SK-N-SH (cell line): ENCODE measurements at regions not wholly inside any gene's neighbourhood (a gene's known extent, or its start where the extent isn't known, plus 50 kb on each side); places are given as distances from the start of the nearest gene placed in this dataset.

Experiments
- CTCF ChIA-PET: fragments of 300-600, 350-600 bp; formaldehyde crosslinking; extraction: SDS; loops from one replicate; lab custom pipeline; 2021; lab: Yijun Ruan, JAX
- POLR2A ChIA-PET: fragments of 350-600 bp; sonication (Branson Sonifier 250); formaldehyde crosslinking; extraction: SDS; loops from one replicate; lab custom pipeline; 2020; ENCODE audit warnings: antibody characterized with exemption, inconsistent platforms; lab: Yijun Ruan, JAX
- DNase-seq: peaks from one replicate; pipeline ENCODE4 v3.0.0; 2012
- H2AFZ ChIP-seq: fragments of 200-600 bp; sonication (generic); 2 replicates; pipeline ENCODE4 v1.8.1; 2016; ENCODE audit warnings: antibody characterized with exemption, mild to moderate bottlenecking, low read depth
- H3F3A ChIP-seq: fragments of 200-600 bp; sonication (generic); replicated peaks from 2 replicates; pipeline ENCODE3; 2016; ENCODE audit warnings: antibody characterized with exemption, mild to moderate bottlenecking; ENCODE audit not compliant: insufficient read depth
- H3K27ac ChIP-seq, 2 experiments: fragments of 200-500 bp in 1 of 2; fragments of 200-600 bp in 1 of 2; sonication (Bioruptor generic) in 1 of 2; sonication (generic), shearing (Covaris generic) in 1 of 2; 2 replicates each; pipeline versions ENCODE4 v1.5.1 to v1.6.1; 2014 to 2016; ENCODE audit warnings: low read depth in 2 of 2, inconsistent platforms in 1 of 2, low read length in 1 of 2, mild to moderate bottlenecking in 1 of 2, mixed read lengths in 1 of 2
- H3K27me3 ChIP-seq: fragments of 200-600 bp; sonication (generic), shearing (Covaris generic); 2 replicates; pipeline ENCODE4 v1.6.1; 2016; ENCODE audit warnings: mixed run types; ENCODE audit not compliant: insufficient read depth
- H3K36me3 ChIP-seq, 2 experiments: fragments of 200-500 bp in 1 of 2; fragments of 200-600 bp in 1 of 2; sonication (Bioruptor generic) in 1 of 2; sonication (generic) in 1 of 2; replicated peaks in 1 of 2; 2 replicates each; pipeline versions ENCODE3 to v1.5.1; 2014 to 2016; ENCODE audit warnings: low read length in 1 of 2, mild to moderate bottlenecking in 1 of 2; ENCODE audit not compliant: insufficient read depth in 2 of 2, control insufficient read depth in 1 of 2
- H3K4me1 ChIP-seq, 2 experiments: fragments of 200-500 bp in 1 of 2; fragments of 200-600 bp in 1 of 2; sonication (Bioruptor generic) in 1 of 2; sonication (generic), shearing (Covaris generic) in 1 of 2; 2 replicates each; pipeline versions ENCODE4 v1.5.1 to v1.6.1; 2014 to 2016; ENCODE audit warnings: low read depth in 1 of 2, low read length in 1 of 2, mixed run types in 1 of 2; ENCODE audit not compliant: insufficient read depth in 2 of 2, control insufficient read depth in 1 of 2
- H3K4me2 ChIP-seq: fragments of 200-600 bp; sonication (generic), shearing (Covaris generic); 2 replicates; pipeline ENCODE4 v1.6.1; 2017; ENCODE audit warnings: mixed run types
- H3K4me3 ChIP-seq, 2 experiments: fragments of 200-500 bp in 1 of 2; fragments of 200-600 bp in 1 of 2; sonication (Bioruptor generic) in 1 of 2; sonication (generic), shearing (Covaris generic) in 1 of 2; 2 replicates each; pipeline versions ENCODE4 v1.5.1 to v1.8.1; 2014 to 2016; ENCODE audit warnings: low read depth in 2 of 2, inconsistent platforms in 1 of 2, low read length in 1 of 2, mild to moderate bottlenecking in 1 of 2, mixed read lengths in 1 of 2, moderate library complexity in 1 of 2
- H3K79me2 ChIP-seq: fragments of 200-600 bp; sonication (generic); 2 replicates; pipeline ENCODE4 v1.8.1; 2017; ENCODE audit warnings: mild to moderate bottlenecking; ENCODE audit not compliant: insufficient read depth
- H3K9ac ChIP-seq: fragments of 200-600 bp; sonication (generic); 2 replicates; pipeline ENCODE4 v1.6.1; 2017; ENCODE audit warnings: mixed run types
- H3K9me2 ChIP-seq: fragments of 200-600 bp; sonication (generic); 2 replicates; pipeline ENCODE4 v1.6.1; 2017; ENCODE audit warnings: mixed run types
- H3K9me3 ChIP-seq: fragments of 200-600 bp; sonication (generic); 2 replicates; pipeline ENCODE4 v1.6.1; 2017; ENCODE audit warnings: mixed run types, mild to moderate bottlenecking, moderate library complexity
- H4K20me1 ChIP-seq: fragments of 200-600 bp; sonication (generic); 2 replicates; pipeline ENCODE4 v1.6.1; 2017; ENCODE audit warnings: mild to moderate bottlenecking, mixed run types; ENCODE audit not compliant: insufficient read depth
- CHD2 ChIP-seq: fragments of 150-350 bp; IDR thresholded peaks from 2 replicates; pipeline ENCODE4 v1.6.1; 2018; ENCODE audit warnings: low read length; ENCODE audit not compliant: partially characterized antibody
- ELF1 ChIP-seq: IDR thresholded peaks from 2 replicates; pipeline ENCODE4 v1.4.0; 2012
- EP300 ChIP-seq, 2 experiments: IDR thresholded peaks; 2 replicates each; pipeline versions ENCODE4 v1.4.0 to v1.6.1; 2012; ENCODE audit warnings: borderline replicate concordance in 1 of 2, low read depth in 1 of 2, low read length in 1 of 2
- EZH2phosphoT487 ChIP-seq: fragments of 200-600 bp; sonication (generic); IDR thresholded peaks from 2 replicates; pipeline ENCODE4 v1.6.1; 2017; ENCODE audit warnings: low read depth, mixed run types, mild to moderate bottlenecking, antibody characterized with exemption, moderate library complexity, borderline replicate concordance
- FOSL2 ChIP-seq: IDR thresholded peaks from 2 replicates; pipeline ENCODE4 v1.4.0; 2012; ENCODE audit warnings: low read depth, mild to moderate bottlenecking, moderate library complexity, borderline replicate concordance
- GATA2 ChIP-seq: sonication (generic); formaldehyde crosslinking; IDR thresholded peaks from 2 replicates; pipeline ENCODE4 v1.5.0; 2020; ENCODE audit warnings: mild to moderate bottlenecking, missing genetic modification reagents
- JUND ChIP-seq: IDR thresholded peaks from 2 replicates; pipeline ENCODE4 v1.4.0; 2012
- NFIC ChIP-seq: IDR thresholded peaks from 2 replicates; pipeline ENCODE4 v1.4.0; 2012; ENCODE audit warnings: borderline replicate concordance
- POLR2AphosphoS5 ChIP-seq: IDR thresholded peaks from 2 replicates; pipeline ENCODE4 v1.6.1; 2012; ENCODE audit warnings: low read depth, low read length
- RAD21 ChIP-seq: IDR thresholded peaks from 2 replicates; pipeline ENCODE4 v1.6.1; 2012; ENCODE audit warnings: mild to moderate bottlenecking, low read length
- SIN3A ChIP-seq: IDR thresholded peaks from 2 replicates; pipeline ENCODE4 v1.6.1; 2012; ENCODE audit warnings: low read depth, mild to moderate bottlenecking, low read length, moderate library complexity, borderline replicate concordance
- SMC3 ChIP-seq: IDR thresholded peaks from 2 replicates; pipeline ENCODE4 v1.6.1; 2012; ENCODE audit warnings: low read depth, low read length, improper control_type of control experiment
- TAF1 ChIP-seq: IDR thresholded peaks from 2 replicates; pipeline ENCODE4 v1.6.1; 2012; ENCODE audit warnings: low read depth, mild to moderate bottlenecking, low read length, moderate library complexity, borderline replicate concordance
- TCF12 ChIP-seq: IDR thresholded peaks from 2 replicates; pipeline ENCODE4 v1.4.0; 2012
- USF1 ChIP-seq: IDR thresholded peaks from 2 replicates; pipeline ENCODE4 v1.4.0; 2012; ENCODE audit warnings: low read depth, borderline replicate concordance
- WGBS: methylation state at CpG from one replicate; pipeline ENCODE4 v1.1.6; 2017; ENCODE audit warnings: low lambda C conversion rate; 5-methylcytosine and 5-hydroxymethylcytosine counted together
- TF ChIP-seq, protein P1 (sequence below): IDR thresholded peaks from 2 replicates; pipeline ENCODE4 v1.4.0; 2012; ENCODE audit warnings: low read depth
- TF ChIP-seq, protein P2 (sequence below): IDR thresholded peaks from 2 replicates; pipeline ENCODE4; 2012
- TF ChIP-seq, protein P3 (sequence below): fragments of 200-600 bp; sonication (generic); IDR thresholded peaks from 2 replicates; pipeline ENCODE4 v1.6.1; 2017; ENCODE audit warnings: antibody characterized with exemption, mild to moderate bottlenecking, moderate library complexity

DNA sequence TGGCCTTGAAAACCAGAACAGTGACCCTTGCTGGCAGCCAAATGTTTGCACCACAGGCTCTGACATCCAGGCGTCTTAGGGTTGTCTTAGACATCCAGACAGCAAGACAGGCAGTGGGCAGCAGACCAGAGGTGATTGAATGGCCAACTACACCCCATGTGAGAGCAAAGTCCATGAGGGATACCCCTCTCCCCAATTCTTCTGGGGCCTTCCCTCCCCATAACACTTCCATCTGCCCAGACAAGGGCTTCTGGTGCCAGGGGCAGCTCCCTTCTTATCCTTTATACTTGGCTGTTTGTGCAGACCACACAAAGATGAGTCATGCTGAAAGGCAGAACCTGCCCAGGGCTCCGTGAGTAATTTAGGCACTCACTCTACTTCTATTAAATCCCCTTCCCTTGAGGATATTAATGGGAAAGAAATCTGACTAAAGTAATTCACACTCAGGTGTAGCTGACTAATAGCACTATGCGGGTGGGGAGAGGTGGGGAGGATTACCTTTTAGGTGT, 257.9 kb downstream of the UACA start:
- no peaks in the 10 kb centered on the region for H4K20me1 ChIP-seq
- peak overlapping the region; percentile 5; the same call in 1 of the 2 replicates for H3K9ac ChIP-seq
- TF ChIP-seq RAD21 (no peak), ELF1 (no peak), POLR2AphosphoS5 (peak; percentile 15; the same call in 1 of the 2 replicates), SIN3A (no peak), TAF1 (no peak), EZH2phosphoT487 (no peak), CHD2 (no peak), TCF12 (peak; percentile 80), GATA2 (CRISPR knock-in tag) (no peak), EP300 (IDR thresholded peaks at IDR 0.05; ENCODE audit: borderline replicate concordance in 1 of 2, low read depth in 1 of 2, low read length in 1 of 2) (peak in 1 of 2 experiments; percentile 62; a peak in 1 of 4 replicates), NFIC (peak; percentile 74), FOSL2 (peak; percentile 92), USF1 (no peak), SMC3 (no peak), JUND (no peak; the same call in 1 of the 2 replicates)
- TF ChIP-seq, protein P1, sequence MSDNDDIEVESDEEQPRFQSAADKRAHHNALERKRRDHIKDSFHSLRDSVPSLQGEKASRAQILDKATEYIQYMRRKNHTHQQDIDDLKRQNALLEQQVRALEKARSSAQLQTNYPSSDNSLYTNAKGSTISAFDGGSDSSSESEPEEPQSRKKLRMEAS, result peak; percentile 28; the same call in 1 of the 2 replicates
- TF ChIP-seq, protein P2, sequence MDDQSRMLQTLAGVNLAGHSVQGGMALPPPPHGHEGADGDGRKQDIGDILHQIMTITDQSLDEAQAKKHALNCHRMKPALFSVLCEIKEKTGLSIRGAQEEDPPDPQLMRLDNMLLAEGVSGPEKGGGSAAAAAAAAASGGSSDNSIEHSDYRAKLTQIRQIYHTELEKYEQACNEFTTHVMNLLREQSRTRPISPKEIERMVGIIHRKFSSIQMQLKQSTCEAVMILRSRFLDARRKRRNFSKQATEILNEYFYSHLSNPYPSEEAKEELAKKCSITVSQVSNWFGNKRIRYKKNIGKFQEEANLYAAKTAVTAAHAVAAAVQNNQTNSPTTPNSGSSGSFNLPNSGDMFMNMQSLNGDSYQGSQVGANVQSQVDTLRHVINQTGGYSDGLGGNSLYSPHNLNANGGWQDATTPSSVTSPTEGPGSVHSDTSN, result peak; percentile 47
- TF ChIP-seq, protein P3, sequence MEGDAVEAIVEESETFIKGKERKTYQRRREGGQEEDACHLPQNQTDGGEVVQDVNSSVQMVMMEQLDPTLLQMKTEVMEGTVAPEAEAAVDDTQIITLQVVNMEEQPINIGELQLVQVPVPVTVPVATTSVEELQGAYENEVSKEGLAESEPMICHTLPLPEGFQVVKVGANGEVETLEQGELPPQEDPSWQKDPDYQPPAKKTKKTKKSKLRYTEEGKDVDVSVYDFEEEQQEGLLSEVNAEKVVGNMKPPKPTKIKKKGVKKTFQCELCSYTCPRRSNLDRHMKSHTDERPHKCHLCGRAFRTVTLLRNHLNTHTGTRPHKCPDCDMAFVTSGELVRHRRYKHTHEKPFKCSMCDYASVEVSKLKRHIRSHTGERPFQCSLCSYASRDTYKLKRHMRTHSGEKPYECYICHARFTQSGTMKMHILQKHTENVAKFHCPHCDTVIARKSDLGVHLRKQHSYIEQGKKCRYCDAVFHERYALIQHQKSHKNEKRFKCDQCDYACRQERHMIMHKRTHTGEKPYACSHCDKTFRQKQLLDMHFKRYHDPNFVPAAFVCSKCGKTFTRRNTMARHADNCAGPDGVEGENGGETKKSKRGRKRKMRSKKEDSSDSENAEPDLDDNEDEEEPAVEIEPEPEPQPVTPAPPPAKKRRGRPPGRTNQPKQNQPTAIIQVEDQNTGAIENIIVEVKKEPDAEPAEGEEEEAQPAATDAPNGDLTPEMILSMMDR, result peak; percentile 23; the same call in 1 of the 2 replicates
- peaks cover 4% of the 10 kb centered on the region; the same call in 1 of the 2 replicates for H3K9me3 ChIP-seq
- ChIA-PET CTCF (interaction anchor here (0.6 to 2.4 kb wide), 9 partner anchors 9 to 408 kb away, joined by 3 to 12 read pairs (median 3); partner anchors contain the start of gene TLE3), POLR2A (no interaction called here)
- H3F3A ChIP-seq, result peaks cover 18% of the 10 kb centered on the region
- no peaks in the 10 kb centered on the region for H3K27me3 ChIP-seq
- H3K79me2 ChIP-seq, result no peaks in the 10 kb centered on the region
- H3K9me2 ChIP-seq, result no peaks in the 10 kb centered on the region
- H3K27ac ChIP-seq, result peak overlapping the region; percentile 52 to 56
- no peak for DNase-seq
- peaks cover 40 to 46% of the 10 kb centered on the region in 2 experiments; a peak in 3 of 4 replicates for H3K4me1 ChIP-seq
- no peaks in the 10 kb centered on the region for H3K36me3 ChIP-seq
- H3K4me2 ChIP-seq, result peak overlapping the region; percentile 50
- H2AFZ ChIP-seq, result no peak overlapping the region; the same call in 1 of the 2 replicates
- WGBS, result 8% methylated on average over 3 of the region's 3 CpGs
- no peak overlapping the region for H3K4me3 ChIP-seq
